ENCODE measurements at regions not wholly inside any gene's neighbourhood (a gene's known extent, or its start where the extent isn't known, plus 50 kb on each side); places are given as distances from the start of the nearest gene placed in this dataset.

- H2AFZ ChIP-seq (ENCODE audit: low read length): no peak overlapping the region
- H3K18ac ChIP-seq (ENCODE audit: extremely low read depth, low read length): no peak overlapping the region
- peaks cover 16 to 95% of the 10 kb centered on the region in 2 experiments for H3K79me2 ChIP-seq (ENCODE audit: control insufficient read depth in 1 of 2, insufficient read depth in 2 of 2, low read length in 2 of 2)
- H3K23ac ChIP-seq (ENCODE audit: insufficient read length): no peak overlapping the region
- no peak overlapping the region for H3K56ac ChIP-seq (replicated peaks; ENCODE audit: insufficient read length, low read depth, low read length)
- H3K4ac ChIP-seq (replicated peaks; ENCODE audit: insufficient read length, low read depth, low read length): no peak overlapping the region
- no peak overlapping the region for H2BK120ac ChIP-seq (replicated peaks; ENCODE audit: low read depth, low read length)
- H3K4me3 ChIP-seq (ENCODE audit: extremely low read depth in 1 of 4, insufficient read depth in 2 of 4, low read depth in 3 of 4, low read length in 4 of 4): no peak overlapping the region
- no peaks in the 10 kb centered on the region for H3K27me3 ChIP-seq (replicated peaks in 1 of 4; ENCODE audit: control insufficient read depth in 3 of 4, extremely low read depth in 1 of 4, insufficient read depth in 3 of 4, low read length in 3 of 4)
- POLR2A ChIA-PET (ENCODE audit: partially characterized antibody): no interaction called here
- no peak overlapping the region for H3K4me2 ChIP-seq (ENCODE audit: insufficient read depth in 1 of 2, low read depth in 2 of 2, low read length in 2 of 2)
- H4K91ac ChIP-seq (replicated peaks; ENCODE audit: insufficient read length, low read length): no peak overlapping the region
- H3K9me3 ChIP-seq (ENCODE audit: insufficient read depth in 2 of 2, low read depth in 1 of 2, low read length in 1 of 2): no peaks in the 10 kb centered on the region
- peaks cover 11 to 12% of the 10 kb centered on the region in 2 experiments for H4K20me1 ChIP-seq (replicated peaks in 1 of 2; ENCODE audit: control insufficient read depth in 1 of 2, insufficient read depth in 2 of 2, low read length in 2 of 2)
- FAIRE-seq: no peak
- no peak overlapping the region for H2BK5ac ChIP-seq (ENCODE audit: low read depth, low read length)
- H3K23me2 ChIP-seq (ENCODE audit: low read depth, low read length): no peaks in the 10 kb centered on the region; the same call in 1 of the 2 replicates
- no peak overlapping the region for H2AK5ac ChIP-seq (ENCODE audit: low read depth, low read length)
- no peak overlapping the region for H3K27ac ChIP-seq (ENCODE audit: low read depth, low read length)
- no peak overlapping the region; the same call in 1 of the 2 replicates for H4K8ac ChIP-seq (ENCODE audit: extremely low read depth, insufficient read depth, low read length)
- H3K79me1 ChIP-seq (ENCODE audit: low read depth, low read length): peaks cover 4% of the 10 kb centered on the region
- 87% methylated on average over 5 of the region's 5 CpGs; no CpG with 5 or more reads in 1 of the 2 experiments for WGBS, 2 experiments (ENCODE audit: extremely low coverage in 1 of 2, insufficient coverage in 1 of 2, insufficient read length in 1 of 2, insufficient replicate concordance in 2 of 2, low coverage in 1 of 2, low lambda C conversion rate in 2 of 2, missing lambda C conversion rate in 1 of 2)
- H3K4me1 ChIP-seq (replicated peaks in 1 of 4; ENCODE audit: control insufficient read depth in 3 of 4, insufficient read depth in 4 of 4, low read length in 3 of 4): peaks cover 0 to 7% (median 3%) of the 10 kb centered on the region in 4 experiments; a peak in 3 of 7 replicates
- TF ChIP-seq SRF (IDR thresholded peaks at IDR 0.05; ENCODE audit: low read depth, low read length) (no peak), JUN (IDR thresholded peaks at IDR 0.05; ENCODE audit: low read depth, low read length) (no peak), SIRT6 (IDR thresholded peaks at IDR 0.05; ENCODE audit: low read length) (no peak), SIX5 (IDR thresholded peaks at IDR 0.05; ENCODE audit: low read depth, low read length) (no peak), CTBP2 (IDR thresholded peaks at IDR 0.05; ENCODE audit: borderline replicate concordance, insufficient read depth, insufficient read length, low read length) (no peak), EGR1 (IDR thresholded peaks at IDR 0.05; ENCODE audit: borderline replicate concordance, low read depth, low read length) (no peak), KDM1A (IDR thresholded peaks at IDR 0.05; ENCODE audit: borderline replicate concordance, low read length) (no peak), ASH2L (IDR thresholded peaks at IDR 0.05; ENCODE audit: low read length) (no peak), EP300 (IDR thresholded peaks at IDR 0.05; ENCODE audit: borderline replicate concordance in 1 of 2, low read depth in 2 of 2, low read length in 2 of 2) (no peak), NRF1 (IDR thresholded peaks at IDR 0.05; ENCODE audit: low read depth, low read length) (no peak), FOSL1 (IDR thresholded peaks at IDR 0.05; ENCODE audit: insufficient read depth, low read depth, low read length) (no peak)
- DNase-seq (ENCODE audit: low read depth in 1 of 2, low spot score in 2 of 2): no peak
- H4K5ac ChIP-seq (ENCODE audit: insufficient read length, low read depth, low read length): no peak overlapping the region
- CTCF ChIA-PET (ENCODE audit: partially characterized antibody): no interaction called here
- no peak overlapping the region for H2BK12ac ChIP-seq (ENCODE audit: low read depth, low read length)
- H2BK20ac ChIP-seq (ENCODE audit: low read length): no peak overlapping the region
- no peak overlapping the region for H2BK15ac ChIP-seq (ENCODE audit: low read length)
- H3K9ac ChIP-seq (replicated peaks in 1 of 4; ENCODE audit: extremely low read depth in 1 of 4, low read depth in 3 of 4, low read length in 3 of 4): no peak overlapping the region
- H3K14ac ChIP-seq (ENCODE audit: insufficient read length): no peak overlapping the region
- H3K36me3 ChIP-seq (ENCODE audit: control insufficient read depth in 2 of 4, insufficient read depth in 4 of 4, low read length in 3 of 4): no peaks in the 10 kb centered on the region
Observed at GRCh38 chr11:129273944-129274711, 82.0 kb upstream of the ARHGAP32 start.

Data from H1 (cell line).